ENCODE measurements at regions not wholly inside any gene's neighbourhood (a gene's known extent, or its start where the extent isn't known, plus 50 kb on each side); places are given as distances from the start of the nearest gene placed in this dataset.

DNA sequence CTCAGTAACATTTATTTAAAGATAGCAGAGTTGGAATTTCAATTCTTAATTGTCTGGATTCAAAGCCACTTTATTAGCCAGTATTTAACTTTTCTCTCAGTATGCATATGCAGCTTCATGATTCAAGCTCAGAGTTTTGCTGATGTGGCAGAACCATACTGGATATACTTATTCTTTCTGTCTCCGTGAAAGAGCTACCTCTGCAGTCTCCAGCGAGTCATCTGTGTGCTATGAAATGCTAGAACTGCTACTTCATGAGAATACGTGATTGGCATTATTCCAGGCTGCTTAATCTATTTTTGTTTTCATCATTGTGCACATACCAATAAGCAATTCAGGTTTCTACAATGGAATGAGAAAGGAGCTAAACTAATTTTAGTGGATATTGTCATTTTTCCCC, 743.7 kb downstream of the C4orf33 start:
- H3K27ac Mint-ChIP-seq = no peak overlapping the region
- H3K9me3 Mint-ChIP-seq = peaks cover 0 to 6% (median 4%) of the 10 kb centered on the region in 7 donors
- H3K36me3 ChIP-seq (replicated peaks in 1 of 2; ENCODE audit: control insufficient read depth in 1 of 2, insufficient read depth in 2 of 2, low read length in 2 of 2) = no peaks in the 10 kb centered on the region
- no peaks in the 10 kb centered on the region for H3K4me1 ChIP-seq (ENCODE audit: control insufficient read depth in 1 of 2, insufficient read depth in 2 of 2, low read length in 2 of 2)
- H3K4me1 Mint-ChIP-seq = no peaks in the 10 kb centered on the region
- H3K27ac ChIP-seq (ENCODE audit: low read depth in 1 of 2, low read length in 2 of 2) = no peak overlapping the region
- DNase-seq = no peak
- TF ChIP-seq, protein P1, sequence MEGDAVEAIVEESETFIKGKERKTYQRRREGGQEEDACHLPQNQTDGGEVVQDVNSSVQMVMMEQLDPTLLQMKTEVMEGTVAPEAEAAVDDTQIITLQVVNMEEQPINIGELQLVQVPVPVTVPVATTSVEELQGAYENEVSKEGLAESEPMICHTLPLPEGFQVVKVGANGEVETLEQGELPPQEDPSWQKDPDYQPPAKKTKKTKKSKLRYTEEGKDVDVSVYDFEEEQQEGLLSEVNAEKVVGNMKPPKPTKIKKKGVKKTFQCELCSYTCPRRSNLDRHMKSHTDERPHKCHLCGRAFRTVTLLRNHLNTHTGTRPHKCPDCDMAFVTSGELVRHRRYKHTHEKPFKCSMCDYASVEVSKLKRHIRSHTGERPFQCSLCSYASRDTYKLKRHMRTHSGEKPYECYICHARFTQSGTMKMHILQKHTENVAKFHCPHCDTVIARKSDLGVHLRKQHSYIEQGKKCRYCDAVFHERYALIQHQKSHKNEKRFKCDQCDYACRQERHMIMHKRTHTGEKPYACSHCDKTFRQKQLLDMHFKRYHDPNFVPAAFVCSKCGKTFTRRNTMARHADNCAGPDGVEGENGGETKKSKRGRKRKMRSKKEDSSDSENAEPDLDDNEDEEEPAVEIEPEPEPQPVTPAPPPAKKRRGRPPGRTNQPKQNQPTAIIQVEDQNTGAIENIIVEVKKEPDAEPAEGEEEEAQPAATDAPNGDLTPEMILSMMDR (IDR thresholded peaks at IDR 0.05) = no peak
- H2AFZ ChIP-seq (ENCODE audit: insufficient read depth, low read depth, low read length, poor library complexity, severe bottlenecking) = no peak overlapping the region
- no peaks in the 10 kb centered on the region for H3K79me2 ChIP-seq (ENCODE audit: insufficient read depth, low read length)
- H3K4me3 ChIP-seq (replicated peaks in 1 of 3; ENCODE audit: low read depth in 2 of 3, low read length in 3 of 3) = no peak overlapping the region
- H3K9me3 ChIP-seq (replicated peaks in 1 of 2; ENCODE audit: control insufficient read depth in 1 of 2, insufficient read depth in 1 of 2, low read length in 2 of 2) = no peaks in the 10 kb centered on the region
- 100% methylated on average over 2 of the region's 3 CpGs for WGBS (ENCODE audit: insufficient coverage)
- no peaks in the 10 kb centered on the region for H3K36me3 Mint-ChIP-seq
- H3K4me2 ChIP-seq (replicated peaks; ENCODE audit: extremely low read depth, low read length, poor library complexity, severe bottlenecking) = no peak overlapping the region
- no peak overlapping the region for H3K9ac ChIP-seq (ENCODE audit: insufficient read depth, low read length, poor library complexity, severe bottlenecking)
- H4K20me1 ChIP-seq (ENCODE audit: insufficient read depth, low read length) = no peaks in the 10 kb centered on the region
- no peaks in the 10 kb centered on the region for H3K27me3 Mint-ChIP-seq (ENCODE audit: low read depth in 3 of 3)
- no peak overlapping the region for H3K4me3 Mint-ChIP-seq
- H3K27me3 ChIP-seq (ENCODE audit: control insufficient read depth in 2 of 2, insufficient read depth in 2 of 2, low read length in 2 of 2) = no peaks in the 10 kb centered on the region
- intact Hi-C loops (cut with micrococcal nuclease) = no loop called here

DNA sequence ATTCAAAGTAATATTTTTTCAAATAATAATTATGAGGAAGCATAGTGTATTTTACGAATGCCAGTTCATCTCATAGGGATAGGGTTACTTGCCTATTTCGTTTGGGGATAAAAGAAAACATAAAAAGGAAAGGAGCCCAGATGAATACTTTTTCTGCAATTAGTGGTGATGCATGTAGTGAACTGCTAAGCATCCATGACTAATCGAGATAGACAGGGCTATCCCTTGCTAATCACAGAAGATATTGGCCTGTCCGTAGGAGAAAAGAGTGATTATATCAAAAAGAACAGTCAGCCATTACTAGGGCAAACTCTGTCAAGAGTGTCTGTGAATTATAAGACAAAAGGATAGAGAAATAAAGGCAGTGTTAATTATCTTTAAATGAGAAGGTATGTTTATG, 746.1 kb downstream of the C4orf33 start:
- 60% methylated on average over 1 of the region's 4 CpGs for WGBS (ENCODE audit: insufficient coverage)

More for the DNA sequence above, 746.1 kb downstream of the C4orf33 start:
- H4K20me1 ChIP-seq (ENCODE audit: insufficient read depth, low read length) = no peaks in the 10 kb centered on the region
- H3K79me2 ChIP-seq (ENCODE audit: insufficient read depth, low read length) = no peaks in the 10 kb centered on the region
- no peaks in the 10 kb centered on the region for H3K36me3 ChIP-seq (replicated peaks in 1 of 2; ENCODE audit: control insufficient read depth in 1 of 2, insufficient read depth in 2 of 2, low read length in 2 of 2)
- Mint-ChIP-seq H3K27ac (no peak overlapping the region), H3K9me3 (peaks cover 0 to 6% (median 3%) of the 10 kb centered on the region in 7 donors), H3K4me3 (no peak overlapping the region), H3K36me3 (no peaks in the 10 kb centered on the region), H3K27me3 (ENCODE audit: low read depth in 3 of 3) (no peaks in the 10 kb centered on the region), H3K4me1 (no peaks in the 10 kb centered on the region)
- H3K4me3 ChIP-seq (replicated peaks in 1 of 3; ENCODE audit: low read depth in 2 of 3, low read length in 3 of 3) = no peak overlapping the region
- TF ChIP-seq, protein P1 (IDR thresholded peaks at IDR 0.05) = no peak
- DNase-seq = no peak
- no peak overlapping the region for H3K9ac ChIP-seq (ENCODE audit: insufficient read depth, low read length, poor library complexity, severe bottlenecking)
- intact Hi-C loops (cut with micrococcal nuclease) = no loop called here
- no peak overlapping the region for H2AFZ ChIP-seq (ENCODE audit: insufficient read depth, low read depth, low read length, poor library complexity, severe bottlenecking)
- no peaks in the 10 kb centered on the region for H3K9me3 ChIP-seq (replicated peaks in 1 of 2; ENCODE audit: control insufficient read depth in 1 of 2, insufficient read depth in 1 of 2, low read length in 2 of 2)
- no peak overlapping the region for H3K27ac ChIP-seq (ENCODE audit: low read depth in 1 of 2, low read length in 2 of 2)
- no peaks in the 10 kb centered on the region for H3K27me3 ChIP-seq (ENCODE audit: control insufficient read depth in 2 of 2, insufficient read depth in 2 of 2, low read length in 2 of 2)
- no peaks in the 10 kb centered on the region for H3K4me1 ChIP-seq (ENCODE audit: control insufficient read depth in 1 of 2, insufficient read depth in 2 of 2, low read length in 2 of 2)
- no peak overlapping the region for H3K4me2 ChIP-seq (replicated peaks; ENCODE audit: extremely low read depth, low read length, poor library complexity, severe bottlenecking)
